ENCODE measurements at regions not wholly inside any gene's neighbourhood (a gene's known extent, or its start where the extent isn't known, plus 50 kb on each side); places are given as distances from the start of the nearest gene placed in this dataset.

GRCh38 chr2:41949883-41950665 is 97.7 kb upstream of the PKDCC start:
- no peak overlapping the region for H3K27ac ChIP-seq
- no peaks in the 10 kb centered on the region for H3K36me3 ChIP-seq
- intact Hi-C loops (cut with DNase I; ENCODE audit: low total_unique reads) = no loop called here
- no peaks in the 10 kb centered on the region for H3K27me3 ChIP-seq
- H3K4me3 ChIP-seq = no peak overlapping the region
- no peak for TF ChIP-seq POLR2A (IDR thresholded peaks at IDR 0.05)
- TF ChIP-seq, protein P1, sequence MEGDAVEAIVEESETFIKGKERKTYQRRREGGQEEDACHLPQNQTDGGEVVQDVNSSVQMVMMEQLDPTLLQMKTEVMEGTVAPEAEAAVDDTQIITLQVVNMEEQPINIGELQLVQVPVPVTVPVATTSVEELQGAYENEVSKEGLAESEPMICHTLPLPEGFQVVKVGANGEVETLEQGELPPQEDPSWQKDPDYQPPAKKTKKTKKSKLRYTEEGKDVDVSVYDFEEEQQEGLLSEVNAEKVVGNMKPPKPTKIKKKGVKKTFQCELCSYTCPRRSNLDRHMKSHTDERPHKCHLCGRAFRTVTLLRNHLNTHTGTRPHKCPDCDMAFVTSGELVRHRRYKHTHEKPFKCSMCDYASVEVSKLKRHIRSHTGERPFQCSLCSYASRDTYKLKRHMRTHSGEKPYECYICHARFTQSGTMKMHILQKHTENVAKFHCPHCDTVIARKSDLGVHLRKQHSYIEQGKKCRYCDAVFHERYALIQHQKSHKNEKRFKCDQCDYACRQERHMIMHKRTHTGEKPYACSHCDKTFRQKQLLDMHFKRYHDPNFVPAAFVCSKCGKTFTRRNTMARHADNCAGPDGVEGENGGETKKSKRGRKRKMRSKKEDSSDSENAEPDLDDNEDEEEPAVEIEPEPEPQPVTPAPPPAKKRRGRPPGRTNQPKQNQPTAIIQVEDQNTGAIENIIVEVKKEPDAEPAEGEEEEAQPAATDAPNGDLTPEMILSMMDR (IDR thresholded peaks at IDR 0.05) = no peak
- DNase-seq = no peak
- H3K9me3 ChIP-seq = no peaks in the 10 kb centered on the region
- H3K4me1 ChIP-seq = peaks cover 0 to 11% of the 10 kb centered on the region in 2 donors

DNA sequence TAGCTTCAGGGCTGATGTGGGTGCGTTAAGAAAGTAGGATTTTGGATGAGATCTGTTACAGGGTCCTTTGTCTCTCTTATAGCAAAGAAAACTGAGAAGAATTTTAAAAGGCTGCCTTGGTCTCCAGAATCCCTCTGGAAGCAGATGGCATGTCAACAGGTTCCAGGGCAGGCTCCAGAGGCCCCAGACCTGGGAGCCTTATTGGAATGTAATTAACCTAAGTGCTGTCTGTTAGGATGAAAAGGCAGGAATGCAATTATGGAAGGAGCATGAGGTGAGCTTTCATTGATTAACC is 97.2 kb upstream of the PKDCC start:
- DNase-seq = no peak
- intact Hi-C loops (cut with DNase I; ENCODE audit: low total_unique reads) = no loop called here
- Histone ChIP-seq H3K9me3 (no peaks in the 10 kb centered on the region), H3K36me3 (no peaks in the 10 kb centered on the region), H3K27me3 (no peaks in the 10 kb centered on the region), H3K4me1 (peaks cover 0 to 11% of the 10 kb centered on the region in 2 donors), H3K4me3 (no peak overlapping the region), H3K27ac (no peak overlapping the region)
- TF ChIP-seq, protein P1 (IDR thresholded peaks at IDR 0.05) = no peak
- no peak for TF ChIP-seq POLR2A (IDR thresholded peaks at IDR 0.05)

GRCh38 chr2:41954304-41955291 is 93.2 kb upstream of the PKDCC start:
- TF ChIP-seq POLR2A (IDR thresholded peaks at IDR 0.05) = no peak
- TF ChIP-seq, protein P1 (IDR thresholded peaks at IDR 0.05) = no peak
- no peaks in the 10 kb centered on the region for H3K4me1 ChIP-seq

GRCh38 chr2:41955316-41956043 is 92.3 kb upstream of the PKDCC start:
- H3K4me3 ChIP-seq = no peak overlapping the region
- no peaks in the 10 kb centered on the region for H3K27me3 ChIP-seq
- intact Hi-C loops (cut with DNase I; ENCODE audit: low total_unique reads) = no loop called here
- H3K36me3 ChIP-seq = no peaks in the 10 kb centered on the region
- no peaks in the 10 kb centered on the region for H3K9me3 ChIP-seq
- DNase-seq = no peak
- no peaks in the 10 kb centered on the region for H3K4me1 ChIP-seq
- no peak for TF ChIP-seq POLR2A (IDR thresholded peaks at IDR 0.05)
- TF ChIP-seq, protein P1 (IDR thresholded peaks at IDR 0.05) = no peak
- H3K27ac ChIP-seq = no peak overlapping the region

More at GRCh38 chr2:41954304-41955291, 93.2 kb upstream of the PKDCC start:
- no peak for DNase-seq
- H3K27ac ChIP-seq = no peak overlapping the region
- intact Hi-C loops (cut with DNase I; ENCODE audit: low total_unique reads) = no loop called here
- no peaks in the 10 kb centered on the region for H3K27me3 ChIP-seq
- no peak overlapping the region for H3K4me3 ChIP-seq
- no peaks in the 10 kb centered on the region for H3K36me3 ChIP-seq
- H3K9me3 ChIP-seq = no peaks in the 10 kb centered on the region

Measured in uterus (tissue), 3 donors.